C4-2B (cell line): ENCODE measurements at regions not wholly inside any gene's neighbourhood (a gene's known extent, or its start where the extent isn't known, plus 50 kb on each side); places are given as distances from the start of the nearest gene placed in this dataset.

ENCODE experiments used
- ZFX ChIP-seq: fragments of 450-650 bp; IDR thresholded peaks from 2 replicates; pipeline ENCODE4 v1.6.1; 2017
- TF ChIP-seq, protein P1 (sequence below): fragments of 450-650 bp; conservative IDR thresholded peaks from 2 replicates; pipeline ENCODE4 v1.5.1; 2017; ENCODE audit warnings: mild to moderate bottlenecking

- TF ChIP-seq, protein P1, sequence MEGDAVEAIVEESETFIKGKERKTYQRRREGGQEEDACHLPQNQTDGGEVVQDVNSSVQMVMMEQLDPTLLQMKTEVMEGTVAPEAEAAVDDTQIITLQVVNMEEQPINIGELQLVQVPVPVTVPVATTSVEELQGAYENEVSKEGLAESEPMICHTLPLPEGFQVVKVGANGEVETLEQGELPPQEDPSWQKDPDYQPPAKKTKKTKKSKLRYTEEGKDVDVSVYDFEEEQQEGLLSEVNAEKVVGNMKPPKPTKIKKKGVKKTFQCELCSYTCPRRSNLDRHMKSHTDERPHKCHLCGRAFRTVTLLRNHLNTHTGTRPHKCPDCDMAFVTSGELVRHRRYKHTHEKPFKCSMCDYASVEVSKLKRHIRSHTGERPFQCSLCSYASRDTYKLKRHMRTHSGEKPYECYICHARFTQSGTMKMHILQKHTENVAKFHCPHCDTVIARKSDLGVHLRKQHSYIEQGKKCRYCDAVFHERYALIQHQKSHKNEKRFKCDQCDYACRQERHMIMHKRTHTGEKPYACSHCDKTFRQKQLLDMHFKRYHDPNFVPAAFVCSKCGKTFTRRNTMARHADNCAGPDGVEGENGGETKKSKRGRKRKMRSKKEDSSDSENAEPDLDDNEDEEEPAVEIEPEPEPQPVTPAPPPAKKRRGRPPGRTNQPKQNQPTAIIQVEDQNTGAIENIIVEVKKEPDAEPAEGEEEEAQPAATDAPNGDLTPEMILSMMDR = no peak
- no peak for TF ChIP-seq ZFX
Observed at GRCh38 chr11:42412590-42412989, 899.2 kb upstream of the API5 start.
